HAP-1 (cell line): ENCODE measurements at regions not wholly inside any gene's neighbourhood (a gene's known extent, or its start where the extent isn't known, plus 50 kb on each side); places are given as distances from the start of the nearest gene placed in this dataset.

Experiments used
- DNase-seq, 2 experiments: peaks; one replicate each; pipeline ENCODE4 v3.0.0-alpha.2; 2016 to 2020; ENCODE audit warnings: low spot score in 2 of 2
- H3K27me3 ChIP-seq: fragments of 250-450 bp; sonication (Bioruptor Pico); 2 replicates; pipeline ENCODE4 v1.5.1; 2020; ENCODE audit warnings: low read depth, mild to moderate bottlenecking, moderate library complexity
- H3K36me3 ChIP-seq: fragments of 250-450 bp; sonication (Bioruptor Pico); replicated peaks from 2 replicates; pipeline ENCODE4 v1.5.1; 2020; ENCODE audit warnings: mild to moderate bottlenecking
- H3K4me1 ChIP-seq: fragments of 250-450 bp; sonication (Bioruptor Pico); 2 replicates; pipeline ENCODE4 v1.5.1; 2020; ENCODE audit warnings: mild to moderate bottlenecking
- H3K4me3 ChIP-seq: fragments of 250-450 bp; sonication (Bioruptor Pico); 2 replicates; pipeline ENCODE4 v1.5.1; 2020; ENCODE audit warnings: mild to moderate bottlenecking, moderate library complexity
- H3K9me3 ChIP-seq: fragments of 250-450 bp; sonication (Bioruptor Pico); 2 replicates; pipeline ENCODE4 v1.5.1; 2020; ENCODE audit warnings: mild to moderate bottlenecking, moderate library complexity
- in situ Hi-C: fragments of 300-500 bp; cut with MboI; formaldehyde crosslinking; loops from 3 replicates; pipeline ENCODE4 v1.14.3; 2020; ENCODE audit warnings: low sequenced_read_pairs, inconsistent platforms, mixed read lengths

DNA sequence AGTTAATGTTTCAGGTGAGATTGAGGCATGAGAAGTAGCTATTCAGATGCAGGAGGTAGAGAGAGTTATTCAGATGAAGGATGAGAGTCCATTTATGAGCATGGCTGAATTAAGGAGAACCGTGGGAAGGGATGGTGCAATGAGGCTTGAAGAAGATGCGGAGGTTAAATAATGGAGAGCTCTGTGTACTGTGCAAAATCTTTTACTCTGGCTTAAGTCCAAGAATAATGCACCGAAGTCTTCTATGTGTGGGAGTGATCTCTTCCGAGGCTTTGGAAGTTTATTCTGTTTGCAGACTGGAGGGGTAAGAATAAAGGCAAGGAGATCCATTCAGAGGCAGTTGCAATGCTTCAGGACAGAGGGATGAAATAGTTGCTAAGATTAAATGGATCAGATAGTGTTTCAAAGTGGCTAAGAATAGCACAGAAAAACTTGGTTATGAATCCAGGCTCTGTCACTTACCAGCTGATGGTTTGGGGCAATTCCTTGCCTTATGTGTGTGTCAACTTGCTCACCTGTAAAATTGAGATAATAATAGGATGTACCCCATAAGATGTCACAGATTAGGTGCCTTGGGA lies 467.1 kb downstream of the HDGFL1 start:
- in situ Hi-C loops = no loop called here
- H3K27me3 ChIP-seq = no peaks in the 10 kb centered on the region
- no peak overlapping the region for H3K4me3 ChIP-seq
- H3K4me1 ChIP-seq = no peaks in the 10 kb centered on the region
- H3K9me3 ChIP-seq = no peaks in the 10 kb centered on the region
- no peaks in the 10 kb centered on the region for H3K36me3 ChIP-seq
- DNase-seq = no peak

GRCh38 chr6:23040899-23041298 lies 471.5 kb downstream of the HDGFL1 start:
- Histone ChIP-seq H3K36me3 (no peaks in the 10 kb centered on the region), H3K9me3 (no peaks in the 10 kb centered on the region), H3K4me1 (no peaks in the 10 kb centered on the region), H3K27me3 (no peaks in the 10 kb centered on the region), H3K4me3 (no peak overlapping the region)
- DNase-seq = no peak
- in situ Hi-C loops = no loop called here

DNA sequence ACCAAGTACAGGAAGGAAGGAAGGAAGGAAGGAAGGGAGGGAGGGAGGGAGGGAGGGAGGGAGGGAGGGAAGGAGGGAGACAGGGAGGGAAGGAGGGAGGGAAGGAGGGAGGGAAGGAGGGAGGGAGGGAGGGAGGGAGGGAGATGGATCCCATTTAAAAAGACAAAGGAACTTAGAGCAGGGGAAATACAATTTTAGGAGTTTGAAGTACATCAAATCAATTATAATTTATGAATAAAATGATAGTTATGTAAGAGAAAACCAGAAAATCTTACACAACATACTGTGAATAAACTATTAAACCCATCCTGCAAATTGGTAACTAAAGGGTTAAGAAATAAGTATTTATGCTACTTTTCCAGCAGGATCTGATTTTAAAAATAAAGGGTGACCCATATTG lies 475.9 kb downstream of the HDGFL1 start:
- Histone ChIP-seq H3K4me1 (no peaks in the 10 kb centered on the region), H3K9me3 (no peaks in the 10 kb centered on the region), H3K4me3 (no peak overlapping the region), H3K36me3 (no peaks in the 10 kb centered on the region), H3K27me3 (no peaks in the 10 kb centered on the region)
- DNase-seq = no peak
- in situ Hi-C loops = no loop called here

GRCh38 chr6:23055523-23055922 lies 486.2 kb downstream of the HDGFL1 start:
- no peaks in the 10 kb centered on the region; the same call in 1 of the 2 replicates for H3K9me3 ChIP-seq
- in situ Hi-C loops = no loop called here
- no peak for DNase-seq
- no peaks in the 10 kb centered on the region for H3K36me3 ChIP-seq
- no peaks in the 10 kb centered on the region for H3K27me3 ChIP-seq
- H3K4me3 ChIP-seq = no peak overlapping the region
- H3K4me1 ChIP-seq = no peaks in the 10 kb centered on the region

- no peaks in the 10 kb centered on the region for H3K36me3 ChIP-seq
- H3K4me1 ChIP-seq = no peaks in the 10 kb centered on the region
Measured at GRCh38 chr6:23073821-23074220, 504.5 kb downstream of the HDGFL1 start.

DNA sequence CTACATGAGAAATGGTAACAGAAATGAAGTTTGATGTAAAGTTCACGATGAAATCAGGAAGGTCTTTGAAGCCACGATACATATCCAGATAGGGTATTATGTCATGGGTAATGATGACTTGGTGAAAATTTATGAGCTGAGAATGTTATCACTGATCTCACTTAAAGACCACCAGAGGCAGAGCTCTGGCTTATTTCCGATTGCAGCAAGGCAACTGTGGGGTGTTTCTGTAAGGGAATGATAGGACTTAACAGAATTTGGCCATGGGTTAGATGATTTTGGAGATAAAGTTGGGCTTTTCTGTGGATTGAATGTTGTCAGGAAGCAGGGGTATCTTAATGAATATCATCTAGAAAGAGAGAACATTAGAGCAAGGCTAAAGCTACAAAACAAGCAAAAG lies 508.4 kb downstream of the HDGFL1 start:
- DNase-seq = no peak
- no peaks in the 10 kb centered on the region for H3K36me3 ChIP-seq
- no peaks in the 10 kb centered on the region for H3K9me3 ChIP-seq
- H3K27me3 ChIP-seq = no peaks in the 10 kb centered on the region
- H3K4me1 ChIP-seq = no peaks in the 10 kb centered on the region
- in situ Hi-C loops = no loop called here
- no peak overlapping the region for H3K4me3 ChIP-seq

More at GRCh38 chr6:23073821-23074220, 504.5 kb downstream of the HDGFL1 start:
- DNase-seq = no peak
- Histone ChIP-seq H3K4me3 (no peak overlapping the region), H3K9me3 (no peaks in the 10 kb centered on the region), H3K27me3 (no peaks in the 10 kb centered on the region)
- in situ Hi-C loops = no loop called here

GRCh38 chr6:23081701-23082100 lies 512.3 kb downstream of the HDGFL1 start:
- DNase-seq = no peak
- Histone ChIP-seq H3K9me3 (no peaks in the 10 kb centered on the region), H3K4me3 (no peak overlapping the region), H3K36me3 (no peaks in the 10 kb centered on the region), H3K4me1 (no peaks in the 10 kb centered on the region), H3K27me3 (no peaks in the 10 kb centered on the region)
- in situ Hi-C loops = no loop called here

- Histone ChIP-seq H3K36me3 (no peaks in the 10 kb centered on the region), H3K9me3 (no peaks in the 10 kb centered on the region), H3K4me1 (no peaks in the 10 kb centered on the region), H3K27me3 (no peaks in the 10 kb centered on the region), H3K4me3 (no peak overlapping the region)
- in situ Hi-C loops = no loop called here
- no peak for DNase-seq
Measured at GRCh38 chr6:23086100-23086499, 516.7 kb downstream of the HDGFL1 start.

DNA sequence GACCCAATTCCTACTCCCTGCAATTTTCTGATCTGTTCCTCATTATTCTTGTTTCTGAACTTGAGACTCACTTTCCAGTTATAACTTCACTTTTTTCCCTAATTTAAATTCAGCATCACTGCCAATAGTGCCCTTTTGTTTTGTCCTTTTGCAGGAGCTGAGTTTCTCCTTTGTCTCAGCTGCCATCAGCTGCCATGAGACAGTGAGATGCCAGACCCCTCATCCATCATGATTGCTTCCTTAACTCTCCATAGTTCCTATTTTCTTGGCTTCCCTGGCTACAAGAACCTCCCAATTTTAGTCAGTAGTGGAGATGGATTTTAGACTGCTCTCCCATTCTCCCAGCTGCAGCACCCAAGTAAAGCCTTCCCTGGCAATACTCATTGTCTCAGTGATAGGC lies 518.1 kb downstream of the HDGFL1 start:
- H3K9me3 ChIP-seq = no peaks in the 10 kb centered on the region

GRCh38 chr6:23088761-23089160 lies 519.4 kb downstream of the HDGFL1 start:
- Histone ChIP-seq H3K4me1 (no peaks in the 10 kb centered on the region), H3K36me3 (no peaks in the 10 kb centered on the region), H3K27me3 (no peaks in the 10 kb centered on the region), H3K4me3 (no peak overlapping the region), H3K9me3 (no peaks in the 10 kb centered on the region)
- DNase-seq = no peak
- in situ Hi-C loops = no loop called here

More for the DNA sequence above, 518.1 kb downstream of the HDGFL1 start:
- H3K4me3 ChIP-seq = no peak overlapping the region
- H3K4me1 ChIP-seq = no peaks in the 10 kb centered on the region
- H3K36me3 ChIP-seq = no peaks in the 10 kb centered on the region
- in situ Hi-C loops = no loop called here
- DNase-seq = no peak
- H3K27me3 ChIP-seq = no peaks in the 10 kb centered on the region

DNA sequence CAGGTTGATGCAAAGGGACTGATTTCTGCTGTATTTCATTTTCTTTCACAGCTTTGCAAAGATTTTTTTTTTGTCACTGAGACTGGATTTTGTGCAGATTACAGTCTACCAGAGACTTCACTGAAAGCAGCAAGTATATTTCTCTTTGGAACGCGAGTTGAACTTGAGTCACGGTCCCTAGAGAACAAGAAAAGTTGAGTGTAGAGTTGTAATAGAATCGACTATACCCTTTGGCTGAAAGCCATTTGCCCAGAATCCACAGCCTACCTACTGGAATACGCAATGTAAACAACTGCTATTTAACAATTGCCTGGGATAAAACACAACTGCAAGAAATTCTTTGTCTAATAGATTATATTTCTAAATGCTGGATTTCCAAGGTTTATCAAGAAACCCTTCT lies 520.6 kb downstream of the HDGFL1 start:
- Histone ChIP-seq H3K4me3 (no peak overlapping the region), H3K27me3 (no peaks in the 10 kb centered on the region), H3K4me1 (no peaks in the 10 kb centered on the region), H3K36me3 (no peaks in the 10 kb centered on the region), H3K9me3 (no peaks in the 10 kb centered on the region)
- in situ Hi-C loops = no loop called here
- DNase-seq = no peak

GRCh38 chr6:23091795-23092194 lies 522.4 kb downstream of the HDGFL1 start:
- no peaks in the 10 kb centered on the region for H3K4me1 ChIP-seq
- no peak overlapping the region for H3K4me3 ChIP-seq
- in situ Hi-C loops = no loop called here
- no peaks in the 10 kb centered on the region for H3K9me3 ChIP-seq
- no peaks in the 10 kb centered on the region for H3K36me3 ChIP-seq
- no peaks in the 10 kb centered on the region for H3K27me3 ChIP-seq
- DNase-seq = no peak

GRCh38 chr6:23096876-23097275 lies 527.5 kb downstream of the HDGFL1 start:
- DNase-seq = no peak
- in situ Hi-C loops = no loop called here
- no peak overlapping the region for H3K4me3 ChIP-seq
- H3K4me1 ChIP-seq = no peaks in the 10 kb centered on the region
- no peaks in the 10 kb centered on the region for H3K9me3 ChIP-seq
- H3K27me3 ChIP-seq = no peaks in the 10 kb centered on the region
- no peaks in the 10 kb centered on the region for H3K36me3 ChIP-seq

- H3K4me3 ChIP-seq = no peak overlapping the region
- no peaks in the 10 kb centered on the region for H3K4me1 ChIP-seq
- DNase-seq = no peak
- no peaks in the 10 kb centered on the region for H3K36me3 ChIP-seq
- in situ Hi-C loops = no loop called here
- no peaks in the 10 kb centered on the region for H3K27me3 ChIP-seq
- no peaks in the 10 kb centered on the region for H3K9me3 ChIP-seq
Measured at GRCh38 chr6:23097566-23097965, 528.2 kb downstream of the HDGFL1 start.

- H3K27me3 ChIP-seq = no peaks in the 10 kb centered on the region
- no peaks in the 10 kb centered on the region; the same call in 1 of the 2 replicates for H3K4me1 ChIP-seq
- H3K9me3 ChIP-seq = no peaks in the 10 kb centered on the region
- DNase-seq = no peak
- no peak overlapping the region for H3K4me3 ChIP-seq
- no peaks in the 10 kb centered on the region for H3K36me3 ChIP-seq
- in situ Hi-C loops = no loop called here
Measured at GRCh38 chr6:23106951-23107350, 537.6 kb downstream of the HDGFL1 start.
